GM12891 (cell line): ENCODE measurements at regions not wholly inside any gene's neighbourhood (a gene's known extent, or its start where the extent isn't known, plus 50 kb on each side); places are given as distances from the start of the nearest gene placed in this dataset.

ENCODE experiments used
- POLR2A ChIP-seq: IDR thresholded peaks from 2 replicates; pipeline ENCODE4 v1.6.1; 2011; ENCODE audit warnings: low read depth, low read length, control low read depth
- POLR2AphosphoS5 ChIP-seq: IDR thresholded peaks from 2 replicates; pipeline ENCODE4 v1.6.1; 2011; ENCODE audit warnings: low read depth, low read length, control low read depth
- TAF1 ChIP-seq: IDR thresholded peaks from 2 replicates; pipeline ENCODE4 v1.6.1; 2011; ENCODE audit warnings: low read depth, low read length, control low read depth

DNA sequence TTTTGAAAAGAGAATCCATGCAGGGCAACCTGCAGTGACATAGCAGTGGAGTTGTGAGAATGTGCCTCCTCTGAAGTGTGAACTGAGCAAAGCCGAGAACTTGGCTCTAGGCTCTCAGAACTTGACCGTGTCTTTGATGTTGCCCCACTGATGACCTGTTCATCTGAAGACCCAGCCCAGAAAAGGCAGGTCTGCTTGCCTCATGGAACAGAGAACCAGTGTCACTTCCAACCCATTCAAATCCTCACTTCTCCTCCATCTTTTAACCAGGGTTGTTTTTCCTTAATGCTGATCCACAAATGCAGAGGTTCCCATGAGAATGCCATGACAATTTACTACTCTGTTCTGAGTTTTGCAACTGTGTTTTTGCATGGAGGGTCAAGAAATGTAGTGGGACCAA is 155.4 kb downstream of the MED10 start:
- TF ChIP-seq POLR2A (no peak), POLR2AphosphoS5 (no peak), TAF1 (no peak)
